ENCODE measurements at regions not wholly inside any gene's neighbourhood (a gene's known extent, or its start where the extent isn't known, plus 50 kb on each side); places are given as distances from the start of the nearest gene placed in this dataset.

- Mint-ChIP-seq H3K4me1 (ENCODE audit: low read depth) (peaks cover 8% of the 10 kb centered on the region), H3K27ac (no peak overlapping the region), H3K36me3 (ENCODE audit: low read depth) (no peaks in the 10 kb centered on the region), H3K9me3 (no peaks in the 10 kb centered on the region), H3K27me3 (peaks cover 30% of the 10 kb centered on the region), H3K4me3 (no peak overlapping the region)
- no peak for ATAC-seq
- ChIA-PET CTCF (interaction anchor here (1.0 to 1.9 kb wide), 2 partner anchors 148 to 221 kb away, joined by 3 to 4 read pairs; no protein-coding TSS in a partner anchor), POLR2A (no interaction called here)
- no peak for DNase-seq
- TF ChIP-seq CTCF (IDR thresholded peaks at IDR 0.05): no peak
- intact Hi-C loops (cut with micrococcal nuclease): no loop called here
Observed at GRCh38 chr3:10565814-10566213, 60.4 kb upstream of the ATP2B2 start.

DNA sequence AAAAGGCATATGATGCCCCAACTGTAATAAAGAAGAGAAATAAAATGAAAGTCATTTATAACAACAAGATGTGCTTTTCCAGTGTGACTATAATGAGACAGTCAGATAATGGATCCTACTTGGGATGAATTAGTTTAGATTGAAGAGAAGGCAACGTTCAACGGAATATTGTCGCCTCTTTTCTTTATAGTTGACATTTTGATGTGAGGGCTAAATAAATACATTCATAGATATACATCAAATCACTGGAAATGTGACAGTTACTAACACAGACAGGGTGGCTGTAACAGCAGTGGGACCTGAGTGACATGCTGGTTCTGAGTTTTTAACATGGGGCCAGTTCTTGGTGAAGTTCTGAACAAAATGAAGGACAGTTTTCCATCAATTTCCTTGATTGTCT lies 61.1 kb upstream of the ATP2B2 start:
- H3K4me3 Mint-ChIP-seq: no peak overlapping the region
- ChIA-PET CTCF (interaction anchor here (1.9 kb wide), 1 partner anchor 222 kb away, joined by 4 read pairs; no protein-coding TSS in a partner anchor), POLR2A (interaction anchor here (1.2 kb wide), 1 partner anchor 13 kb away, joined by 3 read pairs; no protein-coding TSS in a partner anchor)
- TF ChIP-seq CTCF (IDR thresholded peaks at IDR 0.05): no peak
- no peaks in the 10 kb centered on the region for H3K36me3 Mint-ChIP-seq (ENCODE audit: low read depth)
- no peak for ATAC-seq
- peaks cover 8% of the 10 kb centered on the region for H3K4me1 Mint-ChIP-seq (ENCODE audit: low read depth)
- DNase-seq: no peak
- no peak overlapping the region for H3K27ac Mint-ChIP-seq
- intact Hi-C loops (cut with micrococcal nuclease): no loop called here
- H3K27me3 Mint-ChIP-seq: peaks cover 26% of the 10 kb centered on the region
- H3K9me3 Mint-ChIP-seq: no peaks in the 10 kb centered on the region

DNA sequence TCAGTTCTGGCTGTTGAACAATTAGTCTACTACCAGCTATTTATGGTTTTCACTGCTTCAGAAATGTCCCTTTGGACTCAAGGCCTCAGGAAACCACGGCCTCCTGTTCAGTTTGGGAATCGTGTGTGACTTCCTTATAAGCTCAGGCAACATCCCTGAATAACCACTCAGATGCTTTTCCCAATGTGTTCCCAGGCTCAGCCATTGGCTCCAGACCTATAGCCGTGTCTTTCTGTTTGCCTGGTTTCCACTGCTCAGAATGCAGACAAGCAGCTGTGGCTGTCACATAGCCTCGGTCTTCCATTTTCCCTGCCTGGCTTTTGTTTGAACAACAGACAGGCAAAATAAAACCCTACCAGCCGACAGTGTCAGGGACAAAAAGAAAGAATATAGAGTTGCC lies 63.2 kb upstream of the ATP2B2 start:
- no peak overlapping the region for H3K27ac Mint-ChIP-seq
- POLR2A ChIA-PET: no interaction called here
- ATAC-seq: no peak
- H3K36me3 Mint-ChIP-seq (ENCODE audit: low read depth): no peaks in the 10 kb centered on the region
- H3K27me3 Mint-ChIP-seq: peaks cover 21% of the 10 kb centered on the region
- no peak for TF ChIP-seq CTCF (IDR thresholded peaks at IDR 0.05)
- no peak for DNase-seq
- intact Hi-C loops (cut with micrococcal nuclease): no loop called here
- no peaks in the 10 kb centered on the region for H3K4me1 Mint-ChIP-seq (ENCODE audit: low read depth)
- H3K4me3 Mint-ChIP-seq: no peak overlapping the region
- H3K9me3 Mint-ChIP-seq: no peaks in the 10 kb centered on the region
- CTCF ChIA-PET: interaction anchor here (1.1 kb wide), 1 partner anchor 16 kb away, joined by 3 read pairs; no protein-coding TSS in a partner anchor

DNA sequence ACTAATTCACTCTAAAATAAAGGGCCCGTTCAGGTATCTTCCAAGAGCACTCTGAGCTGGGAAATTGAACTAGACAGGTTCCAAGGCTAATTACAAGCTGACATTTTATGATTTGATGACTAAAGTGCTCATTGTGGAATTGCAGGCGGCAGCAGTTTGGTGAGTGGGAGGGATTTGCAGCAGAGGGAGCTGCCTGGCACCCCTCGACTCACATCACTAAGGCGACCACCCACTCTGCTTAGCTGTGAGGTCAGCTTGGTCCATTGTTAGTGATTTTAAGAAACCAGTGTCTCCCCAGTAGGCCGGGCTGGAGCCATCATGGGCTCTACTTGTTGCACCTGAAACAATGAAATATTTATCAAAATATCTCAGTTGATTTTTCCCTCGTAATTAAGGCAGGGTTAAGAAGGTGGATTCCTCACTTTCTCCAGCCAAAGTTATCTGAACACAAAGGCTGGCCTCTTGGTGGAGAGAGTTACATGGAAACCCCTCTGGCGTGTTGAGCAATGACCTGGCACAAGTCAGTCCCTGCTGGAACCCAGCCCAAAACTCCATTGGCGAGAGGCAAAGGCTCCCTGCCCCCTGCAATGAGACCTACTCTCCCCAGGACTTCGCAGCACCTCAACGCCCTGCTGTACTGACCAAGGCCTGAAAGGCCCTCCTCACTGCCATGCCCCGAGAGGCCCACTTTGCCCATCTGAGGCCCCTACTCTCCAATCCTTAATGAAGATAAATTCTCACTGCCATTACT lies 65.0 kb upstream of the ATP2B2 start:
- CTCF ChIA-PET: interaction anchor here (1.1 kb wide), 2 partner anchors 10 to 169 kb away, joined by 3 to 4 read pairs; no protein-coding TSS in a partner anchor
- peaks cover 14% of the 10 kb centered on the region for H3K27me3 Mint-ChIP-seq
- intact Hi-C loops (cut with micrococcal nuclease): no loop called here

More for the DNA sequence above, 65.0 kb upstream of the ATP2B2 start:
- H3K27ac Mint-ChIP-seq: no peak overlapping the region
- no peak overlapping the region for H3K4me3 Mint-ChIP-seq
- no peak for ATAC-seq
- H3K36me3 Mint-ChIP-seq (ENCODE audit: low read depth): no peaks in the 10 kb centered on the region
- H3K4me1 Mint-ChIP-seq (ENCODE audit: low read depth): no peaks in the 10 kb centered on the region
- no peak for DNase-seq
- POLR2A ChIA-PET: interaction anchor here (0.9 kb wide), 1 partner anchor 18 kb away, joined by 3 read pairs; no protein-coding TSS in a partner anchor
- H3K9me3 Mint-ChIP-seq: no peaks in the 10 kb centered on the region
- no peak for TF ChIP-seq CTCF (IDR thresholded peaks at IDR 0.05)
